ENCODE measurements at regions not wholly inside any gene's neighbourhood (a gene's known extent, or its start where the extent isn't known, plus 50 kb on each side); places are given as distances from the start of the nearest gene placed in this dataset.

DNA sequence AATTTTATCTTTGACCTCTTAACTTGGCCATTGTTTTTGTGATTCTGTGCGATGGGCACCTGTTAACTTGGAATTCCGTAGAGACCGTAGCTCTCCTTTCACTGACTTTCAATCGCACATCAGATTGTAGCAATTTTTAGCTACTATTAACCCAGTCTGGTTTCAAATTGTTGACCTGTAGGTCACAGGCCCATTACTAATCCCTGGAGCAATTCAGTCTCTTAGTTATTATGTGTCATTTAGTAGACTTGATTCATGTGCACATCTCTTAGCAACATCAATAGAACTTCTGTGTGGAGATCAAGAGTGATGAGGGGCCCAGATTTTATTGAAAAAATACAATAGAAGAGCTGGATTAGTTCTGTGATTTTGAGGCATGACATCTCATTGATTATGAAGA lies 549.6 kb upstream of the SLC10A2 start:
- intact Hi-C loops (cut with micrococcal nuclease): no loop called here
- H3K27ac ChIP-seq (ENCODE audit: low read depth, low read length): no peak overlapping the region
- ChIA-PET CTCF (no interaction called here), RAD21 (ENCODE audit: low non-redundant PET in 1 of 2, low total read pairs in 2 of 2, uncharacterized antibody in 2 of 2, unreplicated experiment in 2 of 2) (no interaction called here), POLR2A (no interaction called here)
- no peak for DNase-seq (ENCODE audit: low read depth, low spot score)
- H3K4me3 ChIP-seq (replicated peaks in 1 of 2; ENCODE audit: low read depth in 1 of 2, low read length in 2 of 2): no peak overlapping the region
- no peak overlapping the region for H3K9ac ChIP-seq (ENCODE audit: low read length)
- no TSS peak for BruUV-seq (replicated peaks)
- no peaks in the 10 kb centered on the region for H3K4me1 ChIP-seq (ENCODE audit: control insufficient read depth in 1 of 2, insufficient read depth in 2 of 2, low read length in 2 of 2)
- H2AFZ ChIP-seq (ENCODE audit: low read depth, low read length, poor library complexity, severe bottlenecking): no peak overlapping the region
- H3K9me2 ChIP-seq (ENCODE audit: insufficient read depth): no peaks in the 10 kb centered on the region
- TF ChIP-seq POLR2AphosphoS5 (IDR thresholded peaks at IDR 0.05; ENCODE audit: low read depth, low read length): no peak
- H3K9me3 ChIP-seq (ENCODE audit: control insufficient read depth in 1 of 2, insufficient read depth in 1 of 2, low read depth in 1 of 2, low read length in 2 of 2): no peaks in the 10 kb centered on the region
- H4K20me1 ChIP-seq (ENCODE audit: insufficient read depth): no peaks in the 10 kb centered on the region
- H3K36me3 ChIP-seq (ENCODE audit: control insufficient read depth in 1 of 2, insufficient read depth in 2 of 2, low read length in 2 of 2): no peaks in the 10 kb centered on the region
- H3K79me2 ChIP-seq (ENCODE audit: insufficient read depth, low read length): no peaks in the 10 kb centered on the region
- no peaks in the 10 kb centered on the region for H3K27me3 ChIP-seq (ENCODE audit: insufficient read depth, low read length)
- H3K4me2 ChIP-seq (ENCODE audit: low read length): no peak overlapping the region
- ATAC-seq: no peak

DNA sequence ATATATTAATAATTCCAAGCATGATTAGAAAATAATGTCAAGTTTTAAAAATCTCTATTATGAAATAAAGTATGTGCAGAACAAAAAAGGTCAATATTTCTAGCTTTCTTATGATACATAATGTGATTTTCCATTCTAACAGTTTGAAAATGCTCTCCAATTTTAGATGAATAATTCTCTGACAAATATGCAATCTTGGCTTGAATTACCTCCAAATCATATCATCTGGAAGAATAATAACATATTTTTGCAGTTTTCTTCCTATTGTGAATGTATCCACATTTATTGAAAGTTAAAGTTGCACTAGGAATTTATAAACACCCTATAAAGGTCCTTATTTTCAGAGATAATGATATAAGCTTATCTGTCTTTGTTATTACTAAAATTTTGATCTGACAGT lies 548.5 kb upstream of the SLC10A2 start:
- TF ChIP-seq ZNF274 (IDR thresholded peaks at IDR 0.05; ENCODE audit: low read depth, low read length): no peak
- TF ChIP-seq EZH2 (IDR thresholded peaks at IDR 0.05): no peak
- no peak for TF ChIP-seq FOSL1 (IDR thresholded peaks at IDR 0.05; ENCODE audit: low read depth)
- TF ChIP-seq, protein P1, sequence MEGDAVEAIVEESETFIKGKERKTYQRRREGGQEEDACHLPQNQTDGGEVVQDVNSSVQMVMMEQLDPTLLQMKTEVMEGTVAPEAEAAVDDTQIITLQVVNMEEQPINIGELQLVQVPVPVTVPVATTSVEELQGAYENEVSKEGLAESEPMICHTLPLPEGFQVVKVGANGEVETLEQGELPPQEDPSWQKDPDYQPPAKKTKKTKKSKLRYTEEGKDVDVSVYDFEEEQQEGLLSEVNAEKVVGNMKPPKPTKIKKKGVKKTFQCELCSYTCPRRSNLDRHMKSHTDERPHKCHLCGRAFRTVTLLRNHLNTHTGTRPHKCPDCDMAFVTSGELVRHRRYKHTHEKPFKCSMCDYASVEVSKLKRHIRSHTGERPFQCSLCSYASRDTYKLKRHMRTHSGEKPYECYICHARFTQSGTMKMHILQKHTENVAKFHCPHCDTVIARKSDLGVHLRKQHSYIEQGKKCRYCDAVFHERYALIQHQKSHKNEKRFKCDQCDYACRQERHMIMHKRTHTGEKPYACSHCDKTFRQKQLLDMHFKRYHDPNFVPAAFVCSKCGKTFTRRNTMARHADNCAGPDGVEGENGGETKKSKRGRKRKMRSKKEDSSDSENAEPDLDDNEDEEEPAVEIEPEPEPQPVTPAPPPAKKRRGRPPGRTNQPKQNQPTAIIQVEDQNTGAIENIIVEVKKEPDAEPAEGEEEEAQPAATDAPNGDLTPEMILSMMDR (IDR thresholded peaks at IDR 0.05 in 2 of 3, conservative IDR thresholded peaks at IDR 0.05 in 1 of 3; ENCODE audit: borderline replicate concordance in 1 of 3, insufficient read depth in 1 of 3, low read depth in 2 of 3, low read length in 2 of 3): no peak
- no peak for TF ChIP-seq RAD21 (IDR thresholded peaks at IDR 0.05; ENCODE audit: low read depth)
- TF ChIP-seq JUND (IDR thresholded peaks at IDR 0.05): no peak
- TF ChIP-seq, protein P2, sequence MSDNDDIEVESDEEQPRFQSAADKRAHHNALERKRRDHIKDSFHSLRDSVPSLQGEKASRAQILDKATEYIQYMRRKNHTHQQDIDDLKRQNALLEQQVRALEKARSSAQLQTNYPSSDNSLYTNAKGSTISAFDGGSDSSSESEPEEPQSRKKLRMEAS (IDR thresholded peaks at IDR 0.05): no peak
- TF ChIP-seq, protein P3, sequence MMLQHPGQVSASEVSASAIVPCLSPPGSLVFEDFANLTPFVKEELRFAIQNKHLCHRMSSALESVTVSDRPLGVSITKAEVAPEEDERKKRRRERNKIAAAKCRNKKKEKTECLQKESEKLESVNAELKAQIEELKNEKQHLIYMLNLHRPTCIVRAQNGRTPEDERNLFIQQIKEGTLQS (IDR thresholded peaks at IDR 0.05): no peak
- no peak for TF ChIP-seq YY1 (IDR thresholded peaks at IDR 0.05; ENCODE audit: extremely low read depth, insufficient replicate concordance, low read depth, low read length)
- TF ChIP-seq ZFX (IDR thresholded peaks at IDR 0.05): no peak
- TF ChIP-seq TCF7L2 (IDR thresholded peaks at IDR 0.05; ENCODE audit: borderline replicate concordance, extremely low read depth, insufficient read depth, insufficient read length): no peak
- TF ChIP-seq CBX3 (IDR thresholded peaks at IDR 0.05; ENCODE audit: low read depth): no peak
- no peak for TF ChIP-seq CEBPB (IDR thresholded peaks at IDR 0.05; ENCODE audit: low read depth)
- Histone ChIP-seq H3K9ac (ENCODE audit: low read length) (no peak overlapping the region), H3K9me2 (ENCODE audit: insufficient read depth) (no peaks in the 10 kb centered on the region), H3K27ac (ENCODE audit: low read depth, low read length) (no peak overlapping the region), H4K20me1 (ENCODE audit: insufficient read depth) (no peaks in the 10 kb centered on the region), H3K4me2 (ENCODE audit: low read length) (no peak overlapping the region), H3K27me3 (ENCODE audit: insufficient read depth, low read length) (no peaks in the 10 kb centered on the region), H3K79me2 (ENCODE audit: insufficient read depth, low read length) (no peaks in the 10 kb centered on the region), H3K4me3 (replicated peaks in 1 of 2; ENCODE audit: low read depth in 1 of 2, low read length in 2 of 2) (no peak overlapping the region), H2AFZ (ENCODE audit: low read depth, low read length, poor library complexity, severe bottlenecking) (no peak overlapping the region), H3K4me1 (ENCODE audit: control insufficient read depth in 1 of 2, insufficient read depth in 2 of 2, low read length in 2 of 2) (no peaks in the 10 kb centered on the region), H3K9me3 (ENCODE audit: control insufficient read depth in 1 of 2, insufficient read depth in 1 of 2, low read depth in 1 of 2, low read length in 2 of 2) (no peaks in the 10 kb centered on the region), H3K36me3 (ENCODE audit: control insufficient read depth in 1 of 2, insufficient read depth in 2 of 2, low read length in 2 of 2) (no peaks in the 10 kb centered on the region)
- DNase-seq (ENCODE audit: low read depth, low spot score): no peak
- ChIA-PET CTCF (no interaction called here), POLR2A (no interaction called here), RAD21 (ENCODE audit: low non-redundant PET in 1 of 2, low total read pairs in 2 of 2, uncharacterized antibody in 2 of 2, unreplicated experiment in 2 of 2) (no interaction called here)
- intact Hi-C loops (cut with micrococcal nuclease): no loop called here
- no TSS peak for BruUV-seq (replicated peaks)
- no peak for ATAC-seq

Measured in HCT116 (cell line).